Stimulated activated naive CD8-positive, alpha-beta T cell treated with anti-CD3 and anti-CD28 coated beads, Interleukin-15, Interleukin-2, amounts not matched to agents 100 U/mL and 50 U/mL, for 24 hours (primary cell): ENCODE measurements at regions not wholly inside any gene's neighbourhood (a gene's known extent, or its start where the extent isn't known, plus 50 kb on each side); places are given as distances from the start of the nearest gene placed in this dataset.
A peak's percentile ranks its signal among the peaks of the same experiment; 100 is the strongest.
"Not testable (repeated sequence)": the region's sequence is repeated elsewhere in the genome, so short reads cannot be mapped to it uniquely, and the experiment has no call there.

Experiments used
- ATAC-seq: fragments of 150-1000 bp; cut with Tn5 transposase; one replicate; pipeline ENCODE4 v1.10.0; 2021
- DNase-seq: peaks from one replicate; pipeline ENCODE4 v3.0.0; 2021

DNA sequence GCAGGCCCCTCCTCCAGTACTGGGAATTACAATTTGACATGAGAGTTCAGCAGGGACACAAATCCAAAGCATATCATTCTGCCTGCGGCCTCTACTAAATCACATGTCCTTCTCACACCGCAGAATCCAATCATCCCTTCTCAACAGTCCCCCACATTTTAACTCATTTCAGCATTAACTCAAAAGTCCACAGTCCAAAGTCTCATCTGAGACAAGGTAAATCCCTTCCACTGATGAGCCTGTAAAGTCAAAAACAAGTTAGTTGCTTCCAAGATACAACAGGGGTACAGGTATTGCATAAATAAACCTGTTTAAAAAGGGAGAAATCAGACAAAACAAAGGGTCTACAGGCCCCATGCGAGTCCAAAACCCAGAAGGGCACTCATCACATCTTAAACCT, 64.0 kb downstream of the EBNA1BP2 start:
- ATAC-seq, result no peak
- no peak for DNase-seq

DNA sequence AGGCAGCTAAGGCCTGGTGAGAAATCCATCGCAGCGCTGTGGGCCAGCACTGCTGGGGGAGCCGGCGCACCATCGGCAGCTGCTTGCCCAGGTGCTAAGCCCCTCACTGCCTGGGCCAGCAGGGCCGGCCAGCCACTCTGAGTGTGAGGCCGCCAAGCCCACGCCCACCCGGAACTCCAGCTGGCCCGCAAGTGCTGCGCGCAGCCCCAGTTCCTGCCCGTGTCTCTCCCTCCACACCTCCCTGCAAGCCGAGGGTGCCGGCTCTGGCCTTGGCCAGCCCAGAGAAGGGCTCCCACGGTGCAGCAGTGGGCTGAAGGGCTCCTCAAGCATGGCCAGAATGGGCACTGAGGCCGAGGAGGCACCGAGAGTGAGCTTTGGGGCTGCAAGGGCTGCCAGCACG, 64.4 kb downstream of the EBNA1BP2 start:
- ATAC-seq (no peak), DNase-seq (no peak)

DNA sequence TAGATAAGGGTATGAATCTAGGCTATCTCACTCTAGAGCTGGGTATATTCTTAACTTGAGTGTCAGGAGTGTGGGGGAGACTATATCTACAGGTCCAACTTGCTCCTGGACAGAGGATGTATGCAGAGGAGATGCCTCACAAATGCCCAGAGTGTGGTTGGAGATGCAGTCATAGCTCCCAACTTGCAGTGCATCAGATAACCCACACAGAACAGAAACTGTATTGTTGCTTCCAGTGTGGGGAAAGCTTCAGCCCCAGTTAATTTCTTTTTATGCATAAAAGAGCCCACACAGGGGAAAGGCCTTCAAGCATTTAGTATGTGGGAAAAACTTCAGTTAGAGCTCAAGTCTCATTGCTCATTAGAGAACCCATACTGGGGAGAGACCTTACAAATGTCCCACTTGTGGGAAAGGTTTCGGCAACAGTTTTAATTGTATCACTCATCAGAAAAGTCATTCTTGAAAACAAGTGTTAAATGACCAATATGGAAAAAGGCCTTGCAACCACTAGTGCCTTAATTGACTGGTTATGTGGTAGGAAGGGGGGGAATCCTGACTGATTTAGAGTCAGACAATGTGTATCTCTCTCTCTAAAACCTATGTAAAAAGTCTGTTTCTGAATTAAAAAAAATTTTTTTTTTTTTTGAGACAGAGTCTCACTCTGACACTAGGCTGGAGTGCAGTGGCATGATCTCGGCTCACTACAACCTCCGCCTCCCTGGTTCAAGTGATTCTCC, 67.9 kb downstream of the EBNA1BP2 start:
- no peak for DNase-seq
- ATAC-seq, result no peak

DNA sequence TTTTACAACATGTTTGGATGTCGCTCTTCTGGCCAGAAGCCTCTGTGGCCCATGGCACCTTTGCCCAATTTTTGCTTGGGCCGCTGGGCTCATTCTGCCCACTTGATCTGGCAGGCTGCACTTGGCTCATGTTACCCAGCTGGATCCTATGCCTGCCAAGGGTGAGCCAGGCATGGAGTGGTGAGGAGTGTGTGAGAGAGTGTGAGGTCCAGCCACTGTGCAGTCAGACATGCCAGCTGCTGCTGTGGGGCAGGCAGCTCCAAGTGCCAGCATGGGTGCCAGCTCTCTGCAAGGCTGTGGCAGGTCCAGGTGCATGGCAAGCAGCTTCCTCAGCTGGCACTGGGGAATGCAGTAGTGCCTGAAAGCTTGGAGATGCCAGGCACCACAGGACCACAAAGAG, 71.0 kb downstream of the EBNA1BP2 start:
- no peak for ATAC-seq

DNA sequence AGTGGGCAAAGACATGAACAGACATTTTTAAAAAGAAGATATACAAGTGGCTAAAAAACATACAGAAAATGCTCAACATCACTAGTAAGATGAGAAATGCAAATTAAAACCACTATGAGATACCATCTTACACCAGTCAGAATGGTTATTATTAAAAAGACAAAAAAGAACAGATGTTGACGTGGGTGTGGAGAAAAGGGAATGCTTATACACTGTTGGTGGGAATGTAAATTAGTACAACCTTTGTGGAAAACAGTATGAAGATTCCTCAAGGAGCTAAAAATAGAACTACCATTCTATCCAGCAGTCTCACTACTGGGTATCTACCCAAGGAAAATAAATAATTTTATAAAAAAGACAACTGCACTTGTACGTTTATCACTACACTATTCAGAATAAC, 73.9 kb downstream of the EBNA1BP2 start:
- DNase-seq (no peak), ATAC-seq (no peak)

More for the DNA sequence above, 71.0 kb downstream of the EBNA1BP2 start:
- no peak for DNase-seq

DNA sequence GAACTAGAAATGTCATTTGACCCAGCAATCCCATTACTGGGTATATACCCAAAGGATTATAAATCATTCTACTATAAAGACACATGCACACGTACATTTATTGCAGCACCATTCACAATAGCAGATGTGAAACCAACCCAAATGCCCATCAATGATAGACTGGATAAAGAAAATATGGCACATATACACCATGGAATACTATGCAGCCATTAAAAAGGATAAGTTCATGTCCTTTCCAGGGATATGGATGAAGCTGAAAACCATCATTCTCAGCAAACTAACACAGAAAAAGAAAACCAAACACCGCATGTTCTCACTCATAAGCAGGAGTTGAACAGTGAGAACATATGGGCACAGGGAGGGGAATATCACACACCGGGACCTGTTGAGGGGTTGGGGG, 75.6 kb downstream of the EBNA1BP2 start:
- ATAC-seq, DNase-seq: not testable (repeated sequence)

DNA sequence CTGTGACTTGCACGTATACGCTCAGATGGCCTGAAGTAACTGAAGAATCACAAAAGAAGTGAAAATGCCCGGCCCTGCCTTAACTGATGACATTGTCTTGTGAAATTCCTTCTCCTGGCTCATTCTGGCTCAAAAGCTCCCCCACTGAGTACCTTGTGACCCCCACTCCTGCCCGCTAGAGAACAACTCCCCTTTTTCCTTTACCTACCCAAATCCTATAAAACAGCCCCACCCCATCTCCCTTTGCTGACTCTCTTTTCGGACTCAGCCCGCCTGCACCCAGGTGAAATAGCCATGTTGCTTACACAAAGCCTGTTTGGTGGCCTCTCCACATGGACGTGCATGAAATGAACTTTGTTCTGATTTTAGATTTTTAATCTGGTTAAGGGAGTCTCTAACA, 81.3 kb downstream of the EBNA1BP2 start:
- not testable (repeated sequence) for DNase-seq, ATAC-seq

DNA sequence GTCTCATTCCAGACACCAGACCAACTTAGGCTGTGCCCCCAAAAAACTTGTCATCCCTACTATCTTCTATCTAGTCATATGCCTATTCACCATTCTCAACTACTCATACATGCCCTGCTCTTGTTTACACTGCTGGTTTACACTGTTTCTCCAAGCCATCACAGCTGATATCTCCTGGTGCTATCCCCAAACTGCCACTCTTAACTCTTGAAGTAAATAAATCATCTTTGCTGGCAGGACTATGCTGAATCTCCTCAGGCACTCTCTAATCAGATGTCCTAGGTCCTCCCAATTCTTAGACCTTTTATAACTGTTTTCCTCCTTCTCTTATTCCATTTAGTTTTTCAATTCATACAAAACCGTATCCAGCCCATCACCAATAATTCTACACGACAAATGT, 81.9 kb downstream of the EBNA1BP2 start:
- DNase-seq, ATAC-seq: not testable (repeated sequence)

DNA sequence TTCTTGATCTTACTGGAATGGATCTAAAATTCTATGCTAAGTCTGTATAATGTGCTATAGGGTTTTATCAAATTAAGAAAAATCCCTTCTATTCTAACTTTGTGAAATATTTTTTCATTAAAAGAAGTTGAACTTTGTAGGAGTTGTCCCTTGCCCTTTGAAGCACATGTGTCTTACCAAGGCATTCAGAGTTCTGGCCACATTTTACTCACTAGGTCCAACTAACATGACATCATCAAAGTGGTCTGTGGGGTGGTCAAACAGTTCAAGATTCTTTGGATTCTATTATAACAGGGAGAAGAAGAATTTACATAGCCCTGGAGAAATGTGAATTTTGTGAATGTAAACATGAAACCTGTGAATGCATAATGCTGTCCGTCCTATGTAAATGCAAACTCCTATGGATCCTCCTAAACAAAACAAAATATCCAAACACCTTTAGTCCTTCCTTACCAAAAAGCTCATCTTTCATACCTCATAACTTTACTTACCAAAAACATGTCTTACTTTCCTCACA, 88.7 kb downstream of the EBNA1BP2 start:
- DNase-seq, result no peak
- no peak for ATAC-seq

DNA sequence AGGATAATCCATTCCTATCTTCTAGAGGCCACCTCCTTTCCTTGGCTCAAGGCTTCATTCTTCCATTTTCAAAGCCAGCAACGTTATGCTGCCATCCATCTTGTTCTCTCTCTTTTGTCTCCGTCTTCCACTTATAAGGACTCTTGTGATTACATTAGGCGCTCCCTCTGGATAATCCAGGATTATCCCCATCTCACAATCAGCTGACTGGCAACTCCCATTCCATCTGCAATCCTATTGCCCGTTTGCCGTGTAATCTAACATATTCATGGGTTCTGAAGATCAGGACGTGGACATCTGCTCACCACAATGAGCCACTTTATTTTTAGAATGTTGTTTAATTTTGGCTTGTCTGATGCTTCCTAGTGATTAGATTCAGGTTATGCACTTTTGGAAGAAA, 89.3 kb downstream of the EBNA1BP2 start:
- ATAC-seq (no peak), DNase-seq (no peak)

DNA sequence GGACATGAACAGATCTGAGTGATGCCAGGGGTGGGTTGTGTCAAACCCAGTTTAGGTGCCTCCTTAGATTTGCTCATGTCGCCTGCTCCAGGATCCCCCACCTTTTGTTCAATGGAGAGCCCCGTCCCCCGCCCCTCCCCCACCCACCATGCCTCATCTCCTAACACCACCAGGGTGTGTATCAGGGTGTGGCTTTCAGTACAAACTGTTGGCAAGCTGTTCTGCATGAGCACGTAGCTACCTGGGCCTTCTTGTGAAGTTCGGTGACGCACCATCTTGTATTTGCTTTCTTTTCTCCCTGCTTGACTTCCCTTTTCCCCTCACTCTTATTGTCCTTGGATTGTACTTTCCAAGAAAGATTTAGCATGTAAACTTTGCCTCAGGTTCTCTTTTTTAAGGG, 94.8 kb downstream of the EBNA1BP2 start:
- ATAC-seq (no peak), DNase-seq (no peak)

DNA sequence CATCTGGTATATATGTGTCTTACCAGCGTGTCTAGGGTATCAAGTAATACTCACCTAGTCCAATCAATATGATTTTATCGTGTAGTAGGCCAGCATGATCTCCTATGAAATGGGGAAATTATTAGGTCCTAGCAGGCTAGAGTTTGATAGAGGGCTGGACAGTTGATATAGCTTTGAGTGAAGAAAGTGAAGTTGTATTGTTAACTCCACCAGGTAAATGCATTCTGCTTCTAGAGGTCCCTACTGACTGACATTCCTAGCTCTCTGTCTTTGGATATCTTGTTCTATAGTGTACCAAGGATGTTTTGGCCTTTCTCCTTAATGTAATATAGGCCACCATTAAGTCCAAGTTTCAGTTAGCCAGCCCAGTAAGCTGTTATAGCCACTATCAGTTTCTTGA, 97.4 kb downstream of the EBNA1BP2 start:
- DNase-seq (no peak), ATAC-seq (no peak)

DNA sequence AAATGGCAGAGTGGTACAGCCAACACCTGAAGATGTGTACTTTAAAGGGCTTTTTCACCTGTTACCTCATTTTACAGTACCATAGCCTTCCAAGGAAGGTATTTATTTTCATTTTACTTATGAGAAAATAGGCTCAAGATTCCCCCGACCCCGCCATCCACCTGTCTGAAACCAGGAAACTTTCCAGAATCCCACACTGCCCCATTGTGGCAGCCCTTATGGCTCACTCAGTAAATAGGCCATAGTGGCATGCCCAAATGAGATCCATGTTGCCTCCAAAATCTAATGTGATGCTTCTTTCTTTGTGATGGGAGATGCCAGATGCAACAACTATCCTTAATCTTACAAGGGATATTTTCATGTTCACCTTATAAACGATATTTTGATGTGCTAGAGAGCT, 97.8 kb downstream of the EBNA1BP2 start:
- ATAC-seq, result no peak
- no peak for DNase-seq

DNA sequence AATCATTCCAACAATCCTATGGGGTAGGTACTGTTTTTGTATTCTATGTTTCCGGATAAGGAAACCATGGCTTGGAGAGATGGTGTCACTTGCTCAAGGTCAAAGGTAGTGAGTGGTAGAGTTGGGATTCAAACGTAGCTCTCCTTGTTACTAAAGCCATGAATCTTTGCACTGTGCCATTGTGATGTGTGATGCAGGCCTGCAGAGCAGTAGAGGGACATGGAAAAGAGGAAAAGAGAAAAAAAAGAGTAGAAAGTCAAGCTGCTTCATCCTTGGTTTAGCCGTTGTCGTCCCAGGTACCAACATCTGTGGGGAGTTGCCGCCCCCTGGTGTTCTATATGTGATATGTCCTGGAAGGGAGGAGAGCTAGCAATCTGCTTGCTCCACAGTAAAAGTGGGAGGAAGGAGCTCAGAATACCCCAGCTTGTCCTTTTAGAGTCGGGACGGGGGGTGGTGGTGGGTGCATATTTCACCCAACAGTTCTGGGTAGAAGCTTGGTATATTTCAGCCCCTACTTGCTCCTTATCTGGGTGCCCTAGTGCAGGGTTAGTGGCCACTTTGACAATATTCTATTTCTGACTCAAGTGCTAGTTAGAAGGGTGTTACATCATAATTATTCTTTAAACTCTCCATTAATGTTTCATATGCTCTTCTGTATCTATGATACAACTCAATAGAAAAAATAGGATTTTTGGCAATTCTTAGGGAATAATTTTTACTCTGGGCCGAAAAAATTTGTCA, 98.4 kb downstream of the EBNA1BP2 start:
- ATAC-seq (peak; percentile 72), DNase-seq (peak; percentile 69)

DNA sequence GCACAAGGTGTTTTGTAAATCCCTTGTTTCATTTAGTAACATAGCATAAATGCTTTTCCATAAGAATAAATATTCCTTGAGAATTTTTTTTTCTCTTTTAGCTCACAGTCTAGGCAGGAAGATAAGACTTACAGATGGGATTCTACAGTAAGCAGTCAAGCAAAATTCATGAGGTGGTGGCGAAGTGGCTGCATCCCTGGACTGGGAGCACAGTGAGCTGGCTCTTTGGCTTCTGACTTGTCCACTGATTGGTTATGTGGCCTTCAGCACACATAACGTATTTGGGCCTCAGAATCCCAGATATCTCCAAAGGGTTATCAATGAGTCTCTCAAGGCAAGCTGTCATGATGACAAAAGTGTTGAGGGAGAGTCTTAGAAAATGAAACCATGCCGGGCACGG, 99.8 kb downstream of the EBNA1BP2 start:
- DNase-seq (no peak), ATAC-seq (no peak)

DNA sequence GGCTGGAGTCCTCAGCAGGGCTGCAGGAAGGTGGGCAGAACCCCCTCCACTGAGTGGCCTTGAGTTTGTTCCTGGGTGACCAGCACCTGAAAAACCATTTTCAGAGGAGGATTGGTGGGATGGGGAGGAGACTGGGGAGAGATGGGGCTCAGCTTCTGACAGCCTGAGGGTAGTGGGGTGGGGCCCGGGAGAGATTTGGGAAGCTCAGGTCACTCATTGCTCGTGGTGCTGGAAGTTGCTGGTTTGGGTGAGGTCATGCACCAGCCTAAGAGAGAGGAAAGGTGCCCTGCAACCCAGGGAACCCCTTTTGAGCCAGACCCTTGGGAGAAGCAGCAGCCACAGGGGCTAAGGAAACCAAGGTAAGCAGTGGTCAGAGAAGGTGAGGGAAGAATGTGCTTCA, 100.8 kb downstream of the EBNA1BP2 start:
- ATAC-seq (no peak), DNase-seq (no peak)

DNA sequence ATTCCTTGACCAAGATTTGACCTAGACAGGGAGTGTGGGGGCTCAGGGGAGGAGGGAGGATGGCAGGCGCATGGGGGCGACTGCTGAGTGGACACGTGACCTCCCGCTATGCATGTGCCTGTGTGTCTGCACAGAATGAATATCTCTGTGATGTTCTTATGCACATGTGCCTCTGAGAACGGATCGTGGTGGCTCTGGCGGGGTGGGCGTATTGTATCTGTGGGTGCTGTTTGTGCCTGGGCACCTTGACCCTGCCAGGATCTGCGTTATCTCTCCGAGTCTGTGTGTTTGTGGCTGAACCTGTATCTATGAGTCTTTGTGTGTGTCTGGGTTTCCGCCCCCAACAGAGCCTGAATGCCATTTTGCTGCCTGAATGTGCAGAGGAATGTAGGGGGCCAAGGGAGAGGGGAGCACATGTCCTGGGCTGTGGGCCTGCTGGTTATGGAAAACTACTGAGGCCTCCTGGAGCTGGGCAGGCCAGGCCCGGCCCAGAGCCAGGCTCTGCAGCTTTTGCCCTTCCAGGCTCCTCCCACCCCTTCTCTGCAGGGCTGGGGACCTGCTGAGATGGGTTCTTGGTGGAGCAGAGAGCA, 102.5 kb downstream of the EBNA1BP2 start:
- no peak for DNase-seq
- no peak for ATAC-seq

DNA sequence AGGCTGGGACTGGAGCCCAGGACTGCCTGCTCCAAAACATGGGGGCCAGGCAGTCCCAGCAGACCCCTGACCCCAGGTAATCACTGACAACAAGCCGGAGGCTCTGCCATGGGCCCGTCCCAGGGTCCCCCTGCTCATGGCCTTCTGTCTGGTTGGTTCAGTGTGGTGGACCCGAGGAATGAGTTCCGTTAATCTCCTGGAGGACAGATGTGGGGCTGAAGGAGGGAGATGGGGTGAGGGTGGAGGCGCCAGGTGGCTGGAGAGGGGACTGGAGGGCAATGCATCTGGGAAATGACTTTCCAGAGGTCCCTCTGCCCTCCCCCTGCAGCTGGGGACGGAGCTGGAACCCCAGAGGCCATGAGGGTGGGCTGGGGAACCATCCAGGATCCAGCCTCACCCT, 103.2 kb downstream of the EBNA1BP2 start:
- ATAC-seq (no peak), DNase-seq (no peak)

DNA sequence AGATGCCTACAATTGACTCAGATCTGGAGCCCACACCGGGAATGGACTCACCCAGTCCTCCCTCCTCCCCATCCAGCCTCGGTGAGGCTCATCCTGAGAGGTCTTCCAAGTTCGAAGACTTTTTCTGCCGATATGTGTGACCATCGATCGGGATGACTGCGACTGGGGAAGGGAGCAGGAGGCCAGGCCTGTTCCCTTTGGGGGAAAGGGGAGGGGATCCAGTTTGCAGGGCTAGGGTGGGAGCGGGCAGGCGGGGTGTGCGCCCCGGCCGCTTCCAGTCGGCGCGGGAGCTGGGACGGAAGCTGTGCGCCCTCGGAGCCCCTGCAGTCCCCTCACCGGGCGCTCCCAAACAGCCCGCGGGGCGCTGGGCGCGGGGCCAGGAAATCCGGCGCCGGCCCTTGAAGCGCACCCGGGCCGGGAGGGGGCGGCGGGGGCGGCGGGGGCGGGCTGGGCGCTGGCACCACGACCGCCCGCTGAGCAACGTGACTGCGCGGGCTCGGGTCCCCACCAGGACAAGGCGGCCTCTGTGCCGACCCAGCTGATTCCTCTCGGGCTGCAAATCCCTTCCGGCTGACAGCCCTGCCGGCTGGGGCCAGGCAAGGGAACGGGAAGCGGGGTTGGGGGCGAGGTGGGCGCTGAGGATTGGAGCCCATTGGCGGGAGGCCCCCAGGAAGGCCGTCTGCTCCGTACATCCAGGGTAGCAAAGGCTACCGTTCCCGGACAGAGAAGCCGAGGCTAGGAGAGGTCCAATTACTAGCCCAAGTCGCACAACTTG, 103.9 kb downstream of the EBNA1BP2 start:
- DNase-seq (peak; percentile 22), ATAC-seq (peak; percentile 58)

DNA sequence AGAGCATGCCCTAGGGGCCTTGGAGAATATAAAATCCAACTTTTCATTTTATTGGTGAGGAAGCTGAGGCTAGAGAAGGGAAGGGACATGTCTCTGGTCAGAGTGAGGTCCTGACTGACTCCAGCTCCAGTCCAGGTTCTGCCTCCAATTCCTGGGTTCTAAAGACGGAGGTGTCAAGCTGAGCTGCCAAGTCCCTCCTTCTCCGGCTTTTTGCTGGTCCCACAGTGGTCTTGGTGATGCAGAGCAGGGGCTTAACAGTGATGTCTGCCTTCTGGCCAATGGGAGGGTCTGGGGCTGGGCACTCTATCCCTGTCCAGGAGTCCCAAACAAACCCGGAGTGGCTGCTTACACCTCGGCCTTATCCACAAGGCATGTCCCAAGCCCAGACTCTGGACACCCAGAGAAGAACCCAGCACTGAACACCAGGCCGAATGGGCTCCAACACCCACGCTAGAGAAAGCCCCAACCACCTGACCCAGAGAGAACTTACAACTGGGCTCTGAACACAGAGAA, 104.8 kb downstream of the EBNA1BP2 start:
- DNase-seq, result no peak
- no peak for ATAC-seq

DNA sequence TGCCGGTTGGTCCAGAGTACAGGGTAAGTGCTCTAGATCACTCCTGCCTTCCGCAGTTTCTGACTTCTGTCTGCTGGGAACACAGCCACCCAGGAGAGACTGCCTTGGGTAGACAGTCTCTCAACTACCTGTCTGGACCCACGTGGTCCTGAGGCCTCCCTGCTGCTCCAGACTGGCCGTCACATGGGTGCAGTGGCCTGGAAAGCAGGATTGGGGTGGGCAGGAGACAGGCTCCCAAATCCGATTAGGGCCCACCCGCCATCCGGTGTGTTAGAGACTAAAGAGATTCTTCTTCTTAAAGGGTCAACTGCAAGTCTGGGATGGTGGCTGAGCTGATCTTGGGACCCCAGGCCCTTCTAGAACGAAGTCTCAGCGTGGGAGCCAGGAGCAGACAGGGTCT, 105.5 kb downstream of the EBNA1BP2 start:
- DNase-seq, result no peak

More for the DNA sequence above, 105.5 kb downstream of the EBNA1BP2 start:
- ATAC-seq, result no peak
